ENCODE measurements at regions not wholly inside any gene's neighbourhood (a gene's known extent, or its start where the extent isn't known, plus 50 kb on each side); places are given as distances from the start of the nearest gene placed in this dataset.

DNA sequence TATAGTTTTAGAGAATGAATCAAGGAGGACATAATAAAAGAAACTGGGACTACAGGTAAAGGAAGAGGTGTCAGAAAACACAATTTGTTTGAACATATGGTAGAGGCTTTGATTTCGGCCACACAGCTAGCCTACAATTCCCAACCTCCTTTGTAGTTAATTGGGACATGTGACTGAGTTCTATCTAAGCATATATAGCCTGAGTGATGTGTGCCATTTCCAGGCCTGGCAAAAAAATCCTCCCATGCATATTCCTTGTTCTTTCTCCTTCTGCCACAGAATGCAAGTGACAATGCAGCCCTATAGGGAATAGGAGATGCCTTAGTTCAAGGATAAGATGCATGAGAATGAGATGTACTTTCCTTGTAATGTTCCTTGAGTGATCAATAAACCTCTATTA is 590.7 kb upstream of the STEAP1 start:
- TF ChIP-seq POLR2A (IDR thresholded peaks at IDR 0.05) = no peak
- TF ChIP-seq, protein P1, sequence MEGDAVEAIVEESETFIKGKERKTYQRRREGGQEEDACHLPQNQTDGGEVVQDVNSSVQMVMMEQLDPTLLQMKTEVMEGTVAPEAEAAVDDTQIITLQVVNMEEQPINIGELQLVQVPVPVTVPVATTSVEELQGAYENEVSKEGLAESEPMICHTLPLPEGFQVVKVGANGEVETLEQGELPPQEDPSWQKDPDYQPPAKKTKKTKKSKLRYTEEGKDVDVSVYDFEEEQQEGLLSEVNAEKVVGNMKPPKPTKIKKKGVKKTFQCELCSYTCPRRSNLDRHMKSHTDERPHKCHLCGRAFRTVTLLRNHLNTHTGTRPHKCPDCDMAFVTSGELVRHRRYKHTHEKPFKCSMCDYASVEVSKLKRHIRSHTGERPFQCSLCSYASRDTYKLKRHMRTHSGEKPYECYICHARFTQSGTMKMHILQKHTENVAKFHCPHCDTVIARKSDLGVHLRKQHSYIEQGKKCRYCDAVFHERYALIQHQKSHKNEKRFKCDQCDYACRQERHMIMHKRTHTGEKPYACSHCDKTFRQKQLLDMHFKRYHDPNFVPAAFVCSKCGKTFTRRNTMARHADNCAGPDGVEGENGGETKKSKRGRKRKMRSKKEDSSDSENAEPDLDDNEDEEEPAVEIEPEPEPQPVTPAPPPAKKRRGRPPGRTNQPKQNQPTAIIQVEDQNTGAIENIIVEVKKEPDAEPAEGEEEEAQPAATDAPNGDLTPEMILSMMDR (IDR thresholded peaks at IDR 0.05) = no peak
